ENCODE measurements at regions not wholly inside any gene's neighbourhood (a gene's known extent, or its start where the extent isn't known, plus 50 kb on each side); places are given as distances from the start of the nearest gene placed in this dataset.

- no peak overlapping the region for H3K9ac ChIP-seq (ENCODE audit: control insufficient read depth, extremely low read depth, insufficient read depth, low read length)
- no peak for DNase-seq (ENCODE audit: low read depth, low spot score)
- dilution Hi-C loops (cut with MboI; ENCODE audit: extremely low pct_ligation_motif_present, low sequenced_read_pairs): no loop called here
- FAIRE-seq: no peak
- TF ChIP-seq EZH2 (IDR thresholded peaks at IDR 0.05; ENCODE audit: low read length): no peak
- no peak for TF ChIP-seq CTCF (optimal IDR thresholded peaks at IDR 0.05 in 1 of 3, IDR thresholded peaks at IDR 0.05 in 1 of 3, conservative IDR thresholded peaks at IDR 0.05 in 1 of 3; ENCODE audit: extremely low read depth in 1 of 3, insufficient read depth in 2 of 3, low read length in 3 of 3)
- no peak overlapping the region for H2AFZ ChIP-seq (ENCODE audit: control insufficient read depth, low read length)
- H3K4me3 ChIP-seq (ENCODE audit: control insufficient read depth in 2 of 3, extremely low read depth in 1 of 3, insufficient read depth in 2 of 3, low read depth in 1 of 3, low read length in 3 of 3): no peak overlapping the region
- no peaks in the 10 kb centered on the region for H3K9me1 ChIP-seq (ENCODE audit: control insufficient read depth, extremely low read depth, insufficient read depth, low read length)
- H3K4me1 ChIP-seq (ENCODE audit: control insufficient read depth, extremely low read depth, insufficient read depth, low read length): no peaks in the 10 kb centered on the region
- H3K4me2 ChIP-seq (ENCODE audit: control insufficient read depth, extremely low read depth, insufficient read depth, low read depth, low read length): no peak overlapping the region
- no peak overlapping the region for H3K27ac ChIP-seq (ENCODE audit: control insufficient read depth, insufficient read depth, low read length)
- H3K27me3 ChIP-seq (ENCODE audit: control insufficient read depth, extremely low read depth, insufficient read depth, low read length): no peaks in the 10 kb centered on the region
- H3K9me3 ChIP-seq (ENCODE audit: control insufficient read depth, low read depth, low read length): no peaks in the 10 kb centered on the region
- H3K79me2 ChIP-seq (ENCODE audit: control insufficient read depth, insufficient read depth, low read length): no peaks in the 10 kb centered on the region
- no peaks in the 10 kb centered on the region for H3K36me3 ChIP-seq (ENCODE audit: control insufficient read depth in 2 of 2, extremely low read depth in 1 of 2, insufficient read depth in 2 of 2, low read length in 2 of 2)
- no peaks in the 10 kb centered on the region for H4K20me1 ChIP-seq (ENCODE audit: control insufficient read depth, extremely low read depth, insufficient read depth, low read length)
These were observed 318.6 kb upstream of the SATB1 start for GRCh38 chr3:18743761-18744160.

GRCh38 chr3:18740631-18741583, 315.8 kb upstream of the SATB1 start:
- H3K4me2 ChIP-seq (ENCODE audit: control insufficient read depth, extremely low read depth, insufficient read depth, low read depth, low read length): no peak overlapping the region
- no peaks in the 10 kb centered on the region for H4K20me1 ChIP-seq (ENCODE audit: control insufficient read depth, extremely low read depth, insufficient read depth, low read length)
- dilution Hi-C loops (cut with MboI; ENCODE audit: extremely low pct_ligation_motif_present, low sequenced_read_pairs): no loop called here
- no peaks in the 10 kb centered on the region for H3K9me1 ChIP-seq (ENCODE audit: control insufficient read depth, extremely low read depth, insufficient read depth, low read length)
- no peak for TF ChIP-seq EZH2 (IDR thresholded peaks at IDR 0.05; ENCODE audit: low read length)
- TF ChIP-seq CTCF (optimal IDR thresholded peaks at IDR 0.05 in 1 of 3, IDR thresholded peaks at IDR 0.05 in 1 of 3, conservative IDR thresholded peaks at IDR 0.05 in 1 of 3; ENCODE audit: extremely low read depth in 1 of 3, insufficient read depth in 2 of 3, low read length in 3 of 3): no peak
- no peaks in the 10 kb centered on the region for H3K79me2 ChIP-seq (ENCODE audit: control insufficient read depth, insufficient read depth, low read length)
- DNase-seq (ENCODE audit: low read depth, low spot score): no peak
- FAIRE-seq: no peak
- no peaks in the 10 kb centered on the region for H3K4me1 ChIP-seq (ENCODE audit: control insufficient read depth, extremely low read depth, insufficient read depth, low read length)
- H2AFZ ChIP-seq (ENCODE audit: control insufficient read depth, low read length): no peak overlapping the region
- no peaks in the 10 kb centered on the region for H3K36me3 ChIP-seq (ENCODE audit: control insufficient read depth in 2 of 2, extremely low read depth in 1 of 2, insufficient read depth in 2 of 2, low read length in 2 of 2)
- no peak overlapping the region for H3K9ac ChIP-seq (ENCODE audit: control insufficient read depth, extremely low read depth, insufficient read depth, low read length)
- no peak overlapping the region for H3K27ac ChIP-seq (ENCODE audit: control insufficient read depth, insufficient read depth, low read length)
- no peaks in the 10 kb centered on the region for H3K9me3 ChIP-seq (ENCODE audit: control insufficient read depth, low read depth, low read length)
- no peak overlapping the region for H3K4me3 ChIP-seq (ENCODE audit: control insufficient read depth in 2 of 3, extremely low read depth in 1 of 3, insufficient read depth in 2 of 3, low read depth in 1 of 3, low read length in 3 of 3)
- no peaks in the 10 kb centered on the region for H3K27me3 ChIP-seq (ENCODE audit: control insufficient read depth, extremely low read depth, insufficient read depth, low read length)

Measured in keratinocyte (primary cell).